Memory B cell (primary cell): ENCODE measurements at regions not wholly inside any gene's neighbourhood (a gene's known extent, or its start where the extent isn't known, plus 50 kb on each side); places are given as distances from the start of the nearest gene placed in this dataset.

Source experiments
- ATAC-seq: fragments of 150-1000 bp; cut with Tn5 transposase; 2 replicates; pipeline ENCODE4 v1.10.0; 2021; ENCODE audit warnings: low read depth, mild to moderate bottlenecking, moderate library complexity
- DNase-seq, 2 donors: peaks; one replicate each; pipeline ENCODE4 v3.0.0; 2022; ENCODE audit warnings: low spot score in 2 of 2
- H3K27ac Mint-ChIP-seq: one replicate; pipeline ENCODE4 v1.8.0; 2022; ENCODE audit warnings: mild to moderate bottlenecking, moderate library complexity, mixed read lengths
- H3K27me3 Mint-ChIP-seq: one replicate; pipeline ENCODE4 v1.8.0; 2022; ENCODE audit warnings: mixed read lengths
- H3K36me3 Mint-ChIP-seq: one replicate; pipeline ENCODE4 v1.8.0; 2022; ENCODE audit warnings: mild to moderate bottlenecking, mixed read lengths
- H3K4me1 Mint-ChIP-seq: one replicate; pipeline ENCODE4 v1.8.0; 2022; ENCODE audit warnings: mixed read lengths
- H3K4me3 Mint-ChIP-seq: one replicate; pipeline ENCODE4 v1.8.0; 2022; ENCODE audit warnings: mild to moderate bottlenecking, moderate library complexity, mixed read lengths
- H3K9me3 Mint-ChIP-seq: one replicate; pipeline ENCODE4 v1.8.0; 2022; ENCODE audit warnings: mixed read lengths

GRCh38 chr7:18265611-18266281 is 229.8 kb upstream of the HDAC9 start:
- Mint-ChIP-seq H3K9me3 (peaks cover 11% of the 10 kb centered on the region), H3K4me3 (no peak overlapping the region), H3K27me3 (no peaks in the 10 kb centered on the region), H3K36me3 (peaks cover 4% of the 10 kb centered on the region), H3K4me1 (no peaks in the 10 kb centered on the region), H3K27ac (no peak overlapping the region)
- DNase-seq (no peak), ATAC-seq (no peak)

GRCh38 chr7:18268571-18268970 is 227.0 kb upstream of the HDAC9 start:
- Mint-ChIP-seq H3K27me3 (no peaks in the 10 kb centered on the region), H3K9me3 (no peaks in the 10 kb centered on the region), H3K27ac (no peak overlapping the region), H3K4me3 (no peak overlapping the region), H3K36me3 (no peaks in the 10 kb centered on the region), H3K4me1 (peaks cover 2% of the 10 kb centered on the region)
- no peak for DNase-seq
- ATAC-seq: no peak

DNA sequence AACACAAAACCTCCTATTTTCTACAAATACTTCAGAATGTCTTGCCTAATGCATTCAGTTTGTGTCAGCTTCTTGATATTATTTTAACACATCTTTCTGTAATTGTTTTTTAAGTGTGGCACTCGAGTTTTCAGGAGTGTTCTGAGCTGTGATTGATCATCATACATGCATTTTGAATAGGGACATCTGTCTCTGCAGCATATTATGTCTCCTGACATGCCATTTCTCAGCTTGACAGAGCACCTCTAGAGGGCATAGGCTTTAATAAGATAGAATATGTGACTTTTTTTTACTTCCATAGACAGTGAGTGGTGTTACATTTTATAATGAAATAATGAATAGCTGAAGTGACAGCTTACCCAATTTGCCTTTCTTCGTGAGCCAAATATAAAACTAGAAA is 219.2 kb upstream of the HDAC9 start:
- DNase-seq (no peak), ATAC-seq (no peak)
- H3K27ac Mint-ChIP-seq: no peak overlapping the region
- no peaks in the 10 kb centered on the region for H3K9me3 Mint-ChIP-seq
- H3K36me3 Mint-ChIP-seq: no peaks in the 10 kb centered on the region
- no peak overlapping the region for H3K4me3 Mint-ChIP-seq
- no peaks in the 10 kb centered on the region for H3K27me3 Mint-ChIP-seq
- peaks cover 4% of the 10 kb centered on the region for H3K4me1 Mint-ChIP-seq

- Mint-ChIP-seq H3K4me1 (peaks cover 6% of the 10 kb centered on the region), H3K27me3 (no peaks in the 10 kb centered on the region), H3K9me3 (peaks cover 2% of the 10 kb centered on the region), H3K36me3 (peaks cover 2% of the 10 kb centered on the region), H3K27ac (no peak overlapping the region), H3K4me3 (no peak overlapping the region)
- DNase-seq: no peak
- ATAC-seq: no peak
Observed at GRCh38 chr7:18278316-18278715, 217.2 kb upstream of the HDAC9 start.

- Mint-ChIP-seq H3K4me3 (no peak overlapping the region), H3K27me3 (no peaks in the 10 kb centered on the region), H3K4me1 (peaks cover 4% of the 10 kb centered on the region), H3K9me3 (peaks cover 2% of the 10 kb centered on the region), H3K36me3 (peaks cover 2% of the 10 kb centered on the region), H3K27ac (no peak overlapping the region)
- ATAC-seq: no peak
- no peak for DNase-seq
Observed at GRCh38 chr7:18283045-18283444, 212.5 kb upstream of the HDAC9 start.

DNA sequence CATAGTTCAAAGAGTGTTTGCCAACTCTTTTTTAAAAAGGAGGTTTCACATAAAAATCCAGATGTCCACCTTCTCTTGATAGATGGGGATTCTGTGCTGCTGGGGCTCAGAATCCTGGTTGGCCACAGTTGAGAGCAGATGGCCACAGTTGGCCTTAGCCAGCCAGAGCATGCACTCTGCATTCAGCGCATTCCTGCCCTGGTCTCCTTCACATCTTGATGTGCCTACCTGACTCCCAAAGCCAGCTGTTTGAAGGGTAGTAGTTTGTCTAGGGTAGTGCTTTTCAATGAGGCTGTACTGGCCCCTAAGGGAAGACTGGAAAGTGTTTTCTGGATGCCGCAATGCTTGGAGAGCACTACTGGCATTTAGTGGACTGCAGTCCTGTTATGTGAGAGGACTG is 208.1 kb upstream of the HDAC9 start:
- no peak overlapping the region for H3K27ac Mint-ChIP-seq
- no peaks in the 10 kb centered on the region for H3K27me3 Mint-ChIP-seq
- H3K4me3 Mint-ChIP-seq: no peak overlapping the region
- peaks cover 2% of the 10 kb centered on the region for H3K36me3 Mint-ChIP-seq
- ATAC-seq (no peak), DNase-seq (no peak)
- H3K9me3 Mint-ChIP-seq: peaks cover 2% of the 10 kb centered on the region
- peaks cover 28% of the 10 kb centered on the region for H3K4me1 Mint-ChIP-seq

DNA sequence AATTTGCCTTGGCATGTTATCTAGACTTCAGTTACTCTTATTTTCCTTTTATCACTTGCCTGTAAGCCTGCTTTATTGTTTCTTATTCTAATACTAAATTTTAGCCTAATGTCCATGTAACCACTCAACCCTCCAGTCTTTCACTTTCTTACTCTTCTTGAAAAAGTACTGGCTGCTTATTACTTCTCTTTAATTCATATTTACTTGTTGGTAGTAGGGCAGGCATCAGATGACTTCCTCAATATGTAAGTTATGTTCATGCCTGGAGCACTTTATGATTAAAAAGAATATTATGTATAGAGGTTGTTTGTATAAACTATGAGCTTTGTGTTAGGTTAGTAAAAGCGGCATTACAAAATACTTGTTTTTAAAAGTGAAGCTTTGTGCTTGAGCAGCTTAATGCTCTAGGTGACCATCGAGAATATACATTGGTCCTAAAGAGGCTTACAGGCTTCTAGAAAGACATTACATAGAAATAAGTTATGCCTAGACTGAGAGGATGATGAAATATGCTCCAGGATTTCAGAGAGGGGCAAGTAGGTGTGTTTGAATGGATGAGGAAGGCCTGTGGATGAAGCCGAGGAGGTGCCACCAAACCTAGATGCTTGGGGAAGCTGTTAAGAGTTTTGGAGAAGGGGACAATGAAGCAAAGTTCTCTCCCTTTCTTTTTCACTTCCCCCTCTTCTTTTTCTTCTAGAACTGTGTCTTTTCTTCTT is 207.1 kb upstream of the HDAC9 start:
- H3K9me3 Mint-ChIP-seq: no peaks in the 10 kb centered on the region
- H3K27me3 Mint-ChIP-seq: no peaks in the 10 kb centered on the region
- H3K4me3 Mint-ChIP-seq: no peak overlapping the region
- H3K36me3 Mint-ChIP-seq: peaks cover 2% of the 10 kb centered on the region
- ATAC-seq (peak; percentile 46), DNase-seq (no peak)
- peaks cover 32% of the 10 kb centered on the region for H3K4me1 Mint-ChIP-seq
- peak overlapping the region; percentile 40 for H3K27ac Mint-ChIP-seq

DNA sequence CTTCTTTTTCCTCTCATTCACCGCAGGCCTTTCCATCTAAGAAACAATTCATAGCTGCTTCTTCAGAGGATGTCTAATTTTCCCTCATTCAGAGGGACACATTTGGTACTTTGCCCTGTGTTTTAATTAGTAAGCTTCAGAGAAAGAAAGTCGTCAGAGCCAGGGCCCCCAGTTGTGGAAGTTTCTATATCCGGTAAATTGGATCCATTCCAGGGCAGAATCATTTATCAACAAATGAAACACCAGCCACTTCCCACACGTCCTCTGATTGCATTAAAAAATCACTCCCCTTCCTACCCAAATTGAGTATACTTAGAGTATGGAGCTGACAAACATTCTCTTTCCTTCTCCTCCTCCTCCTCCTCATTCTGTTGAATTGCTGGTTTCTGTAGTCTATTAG is 205.8 kb upstream of the HDAC9 start:
- peaks cover 2% of the 10 kb centered on the region for H3K36me3 Mint-ChIP-seq
- ATAC-seq: no peak
- no peaks in the 10 kb centered on the region for H3K9me3 Mint-ChIP-seq
- H3K4me3 Mint-ChIP-seq: peak overlapping the region; percentile 78
- H3K27me3 Mint-ChIP-seq: no peaks in the 10 kb centered on the region
- DNase-seq: no peak
- H3K4me1 Mint-ChIP-seq: peaks cover 39% of the 10 kb centered on the region
- peak overlapping the region; percentile 58 for H3K27ac Mint-ChIP-seq

- H3K4me1 Mint-ChIP-seq: peaks cover 42% of the 10 kb centered on the region
- H3K36me3 Mint-ChIP-seq: peaks cover 2% of the 10 kb centered on the region
- ATAC-seq: peak; percentile 49
- no peak for DNase-seq
- peak overlapping the region; percentile 78 for H3K4me3 Mint-ChIP-seq
- no peaks in the 10 kb centered on the region for H3K9me3 Mint-ChIP-seq
- H3K27ac Mint-ChIP-seq: peak overlapping the region; percentile 58
- no peaks in the 10 kb centered on the region for H3K27me3 Mint-ChIP-seq
Observed at GRCh38 chr7:18290223-18290622, 205.3 kb upstream of the HDAC9 start.

- Mint-ChIP-seq H3K27me3 (no peaks in the 10 kb centered on the region), H3K27ac (peak overlapping the region; percentile 58), H3K4me3 (peak overlapping the region; percentile 78), H3K4me1 (peaks cover 47% of the 10 kb centered on the region), H3K36me3 (peaks cover 2% of the 10 kb centered on the region), H3K9me3 (no peaks in the 10 kb centered on the region)
- ATAC-seq: no peak
- no peak for DNase-seq
Observed at GRCh38 chr7:18290865-18291264, 204.7 kb upstream of the HDAC9 start.

DNA sequence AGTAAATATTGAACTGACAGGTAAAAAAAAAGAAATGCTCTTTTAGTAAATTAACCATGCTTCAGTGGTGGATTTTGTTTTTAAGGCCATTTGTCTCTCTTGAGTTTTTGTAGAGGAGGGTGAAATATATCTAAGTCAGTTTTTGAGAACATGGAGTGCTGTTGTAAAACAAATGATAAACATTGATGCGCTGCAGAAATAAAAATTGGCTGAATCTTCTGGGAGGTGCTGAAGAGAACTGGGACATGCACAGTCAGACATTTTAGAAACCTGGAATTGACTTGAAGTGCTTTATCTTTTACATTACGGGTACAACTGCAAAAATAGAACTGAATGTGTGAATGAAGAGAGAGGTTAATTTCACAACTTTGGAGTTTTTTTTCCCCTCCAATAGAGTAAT is 203.0 kb upstream of the HDAC9 start:
- Mint-ChIP-seq H3K27ac (no peak overlapping the region), H3K4me3 (peak overlapping the region; percentile 55), H3K36me3 (peaks cover 2% of the 10 kb centered on the region), H3K27me3 (no peaks in the 10 kb centered on the region), H3K9me3 (no peaks in the 10 kb centered on the region), H3K4me1 (peaks cover 55% of the 10 kb centered on the region)
- ATAC-seq (no peak), DNase-seq (no peak)

GRCh38 chr7:18293759-18294158 is 201.8 kb upstream of the HDAC9 start:
- Mint-ChIP-seq H3K4me3 (no peak overlapping the region), H3K27ac (no peak overlapping the region), H3K36me3 (peaks cover 2% of the 10 kb centered on the region), H3K27me3 (no peaks in the 10 kb centered on the region), H3K4me1 (peaks cover 52% of the 10 kb centered on the region), H3K9me3 (no peaks in the 10 kb centered on the region)
- no peak for DNase-seq
- ATAC-seq: no peak

DNA sequence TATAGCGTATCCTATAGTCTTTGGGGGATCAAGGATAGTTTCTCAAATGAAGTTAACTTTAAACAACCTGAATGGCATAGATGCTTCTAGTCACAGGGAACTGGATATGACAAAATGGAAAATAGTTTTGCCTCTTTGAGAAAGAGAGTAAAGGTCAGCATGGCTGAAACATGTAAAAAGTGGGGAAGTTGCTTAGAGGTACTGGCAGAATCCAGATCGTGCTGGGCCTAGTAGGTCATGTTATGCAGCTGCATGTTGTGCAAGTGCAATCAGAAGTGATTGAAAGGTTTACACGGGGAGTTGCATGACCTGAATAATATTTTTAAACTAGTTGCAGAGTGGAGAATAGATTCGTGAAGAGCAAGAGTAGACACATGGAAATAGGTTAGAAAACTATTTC is 201.1 kb upstream of the HDAC9 start:
- peaks cover 2% of the 10 kb centered on the region for H3K36me3 Mint-ChIP-seq
- H3K27ac Mint-ChIP-seq: peak overlapping the region; percentile 7
- no peak for ATAC-seq
- H3K4me3 Mint-ChIP-seq: peak overlapping the region; percentile 22
- H3K4me1 Mint-ChIP-seq: peaks cover 50% of the 10 kb centered on the region
- DNase-seq: no peak
- no peaks in the 10 kb centered on the region for H3K27me3 Mint-ChIP-seq
- no peaks in the 10 kb centered on the region for H3K9me3 Mint-ChIP-seq

- H3K27ac Mint-ChIP-seq: no peak overlapping the region
- peak; percentile 85 for ATAC-seq
- H3K27me3 Mint-ChIP-seq: no peaks in the 10 kb centered on the region
- H3K4me3 Mint-ChIP-seq: peak overlapping the region; percentile 59
- peaks cover 37% of the 10 kb centered on the region for H3K4me1 Mint-ChIP-seq
- H3K36me3 Mint-ChIP-seq: peaks cover 2% of the 10 kb centered on the region
- DNase-seq: no peak
- no peaks in the 10 kb centered on the region for H3K9me3 Mint-ChIP-seq
Observed at GRCh38 chr7:18295781-18296423, 199.6 kb upstream of the HDAC9 start.
